ENCODE measurements at regions not wholly inside any gene's neighbourhood (a gene's known extent, or its start where the extent isn't known, plus 50 kb on each side); places are given as distances from the start of the nearest gene placed in this dataset.

GRCh38 chr6:112401083-112401482 lies 54.0 kb downstream of the RFPL4B start:
- TF ChIP-seq, protein P1, sequence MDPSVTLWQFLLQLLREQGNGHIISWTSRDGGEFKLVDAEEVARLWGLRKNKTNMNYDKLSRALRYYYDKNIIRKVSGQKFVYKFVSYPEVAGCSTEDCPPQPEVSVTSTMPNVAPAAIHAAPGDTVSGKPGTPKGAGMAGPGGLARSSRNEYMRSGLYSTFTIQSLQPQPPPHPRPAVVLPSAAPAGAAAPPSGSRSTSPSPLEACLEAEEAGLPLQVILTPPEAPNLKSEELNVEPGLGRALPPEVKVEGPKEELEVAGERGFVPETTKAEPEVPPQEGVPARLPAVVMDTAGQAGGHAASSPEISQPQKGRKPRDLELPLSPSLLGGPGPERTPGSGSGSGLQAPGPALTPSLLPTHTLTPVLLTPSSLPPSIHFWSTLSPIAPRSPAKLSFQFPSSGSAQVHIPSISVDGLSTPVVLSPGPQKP (IDR thresholded peaks at IDR 0.05; ENCODE audit: low read depth, low read length), result no peak
- TF ChIP-seq HEYL (CRISPR knock-in tag; IDR thresholded peaks at IDR 0.05) (no peak), SREBF2 (IDR thresholded peaks at IDR 0.05) (no peak), CEBPB (IDR thresholded peaks at IDR 0.05) (no peak), EHF (CRISPR knock-in tag; IDR thresholded peaks at IDR 0.05) (no peak), E2F6 (IDR thresholded peaks at IDR 0.05; ENCODE audit: borderline replicate concordance, low read depth) (no peak), RAD21 (conservative IDR thresholded peaks at IDR 0.05 in 1 of 2, IDR thresholded peaks at IDR 0.05 in 1 of 2) (no peak)
- Histone ChIP-seq H3K9me3 (no peaks in the 10 kb centered on the region), H3K4me3 (no peak overlapping the region), H3K4me2 (no peak overlapping the region), H3K27ac (no peak overlapping the region), H3K4me1 (no peaks in the 10 kb centered on the region)
- no peak for ATAC-seq
- WGBS (ENCODE audit: missing lambda C conversion rate), result 92% methylated on average over 1 of the region's 1 CpG
- no peak for DNase-seq (ENCODE audit: low read depth in 1 of 2, low spot score in 1 of 2)
- POLR2A ChIA-PET, result no interaction called here
- CTCF ChIA-PET, result no interaction called here
- no peak for FAIRE-seq

DNA sequence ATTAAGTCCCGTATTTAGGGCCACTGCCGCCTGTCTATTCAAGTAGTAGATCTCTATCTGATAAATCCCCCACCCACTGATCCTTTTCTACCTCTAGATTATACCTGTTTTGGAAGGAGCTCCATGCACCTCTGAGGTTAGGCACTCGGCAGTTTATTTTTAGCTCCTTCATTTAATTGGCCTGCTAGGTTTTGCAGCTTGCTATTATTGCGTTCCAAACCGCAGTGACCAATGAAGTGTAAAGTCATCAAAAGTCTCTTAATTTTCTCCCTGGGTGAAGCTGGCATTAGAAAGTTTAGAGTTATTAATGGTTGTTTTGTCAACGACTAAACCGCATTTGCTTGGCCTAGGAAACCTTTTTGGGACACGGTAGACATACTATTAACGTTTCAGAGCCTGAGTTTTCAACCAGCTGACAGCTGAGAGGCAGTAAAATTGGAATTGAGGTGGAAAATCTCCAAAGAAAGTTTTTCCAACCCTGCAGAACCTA lies 60.0 kb downstream of the RFPL4B start:
- H3K4me3 ChIP-seq, result no peak overlapping the region
- TF ChIP-seq MAZ (IDR thresholded peaks at IDR 0.05; ENCODE audit: borderline replicate concordance, low read depth, low read length) (no peak), RFX5 (IDR thresholded peaks at IDR 0.05) (no peak), ZNF302 (CRISPR knock-in tag; IDR thresholded peaks at IDR 0.05) (no peak), SMC3 (IDR thresholded peaks at IDR 0.05) (no peak), RNF2 (IDR thresholded peaks at IDR 0.05; ENCODE audit: borderline replicate concordance, low read depth) (no peak), EHF (CRISPR knock-in tag; IDR thresholded peaks at IDR 0.05) (no peak), HMGXB4 (CRISPR knock-in tag; IDR thresholded peaks at IDR 0.05; ENCODE audit: borderline replicate concordance) (no peak), KDM5A (IDR thresholded peaks at IDR 0.05) (no peak), BHLHE40 (IDR thresholded peaks at IDR 0.05; ENCODE audit: low read depth, low read length) (no peak), TP53 (CRISPR knock-in tag; IDR thresholded peaks at IDR 0.05) (no peak), POLR2A (IDR thresholded peaks at IDR 0.05; ENCODE audit: low read length) (no peak), FOSB (CRISPR knock-in tag; IDR thresholded peaks at IDR 0.05) (no peak)
- TF ChIP-seq, protein P1 (IDR thresholded peaks at IDR 0.05; ENCODE audit: low read depth, low read length), result no peak
- DNase-seq (ENCODE audit: low read depth in 1 of 2, low spot score in 1 of 2) (no peak), FAIRE-seq (no peak), ATAC-seq (no peak)
- H3K27ac ChIP-seq, result no peak overlapping the region
- 68% methylated on average over 9 of the region's 9 CpGs for WGBS (ENCODE audit: missing lambda C conversion rate)
- no peaks in the 10 kb centered on the region for H3K4me1 ChIP-seq
- no peaks in the 10 kb centered on the region for H3K9me3 ChIP-seq
- H3K4me2 ChIP-seq, result no peak overlapping the region
- ChIA-PET POLR2A (no interaction called here), CTCF (no interaction called here)

DNA sequence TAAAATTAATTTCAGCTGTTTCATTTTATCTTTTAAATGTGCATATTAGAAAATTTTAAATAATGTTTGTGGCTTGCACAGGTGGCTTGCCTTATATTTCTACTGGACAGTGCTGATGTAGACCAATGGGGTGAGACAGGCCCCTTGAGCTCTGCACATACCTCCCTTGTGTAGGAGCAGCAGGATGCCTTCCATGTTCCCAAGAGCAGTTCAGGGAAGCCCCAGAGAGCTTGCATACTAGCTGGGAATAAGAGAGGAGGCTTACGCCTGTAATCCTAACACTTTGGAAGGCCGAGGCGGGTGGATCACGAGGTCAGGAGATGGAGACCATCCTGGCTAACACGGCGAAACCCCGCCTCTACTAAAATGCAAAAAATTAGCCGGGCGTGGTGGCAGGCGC lies 61.4 kb downstream of the RFPL4B start:
- TF ChIP-seq HOXA7 (CRISPR knock-in tag; IDR thresholded peaks at IDR 0.05) (no peak), GATA3 (IDR thresholded peaks at IDR 0.05; ENCODE audit: borderline replicate concordance) (no peak), HOXB5 (CRISPR knock-in tag; IDR thresholded peaks at IDR 0.05) (no peak), RAD21 (conservative IDR thresholded peaks at IDR 0.05 in 1 of 2, IDR thresholded peaks at IDR 0.05 in 1 of 2) (no peak), RNF2 (IDR thresholded peaks at IDR 0.05; ENCODE audit: borderline replicate concordance, low read depth) (no peak), KDM1A (IDR thresholded peaks at IDR 0.05; ENCODE audit: low read depth) (no peak), MAFK (IDR thresholded peaks at IDR 0.05; ENCODE audit: partially characterized antibody) (no peak), HES2 (IDR thresholded peaks at IDR 0.05) (no peak)
- TF ChIP-seq, protein P2, sequence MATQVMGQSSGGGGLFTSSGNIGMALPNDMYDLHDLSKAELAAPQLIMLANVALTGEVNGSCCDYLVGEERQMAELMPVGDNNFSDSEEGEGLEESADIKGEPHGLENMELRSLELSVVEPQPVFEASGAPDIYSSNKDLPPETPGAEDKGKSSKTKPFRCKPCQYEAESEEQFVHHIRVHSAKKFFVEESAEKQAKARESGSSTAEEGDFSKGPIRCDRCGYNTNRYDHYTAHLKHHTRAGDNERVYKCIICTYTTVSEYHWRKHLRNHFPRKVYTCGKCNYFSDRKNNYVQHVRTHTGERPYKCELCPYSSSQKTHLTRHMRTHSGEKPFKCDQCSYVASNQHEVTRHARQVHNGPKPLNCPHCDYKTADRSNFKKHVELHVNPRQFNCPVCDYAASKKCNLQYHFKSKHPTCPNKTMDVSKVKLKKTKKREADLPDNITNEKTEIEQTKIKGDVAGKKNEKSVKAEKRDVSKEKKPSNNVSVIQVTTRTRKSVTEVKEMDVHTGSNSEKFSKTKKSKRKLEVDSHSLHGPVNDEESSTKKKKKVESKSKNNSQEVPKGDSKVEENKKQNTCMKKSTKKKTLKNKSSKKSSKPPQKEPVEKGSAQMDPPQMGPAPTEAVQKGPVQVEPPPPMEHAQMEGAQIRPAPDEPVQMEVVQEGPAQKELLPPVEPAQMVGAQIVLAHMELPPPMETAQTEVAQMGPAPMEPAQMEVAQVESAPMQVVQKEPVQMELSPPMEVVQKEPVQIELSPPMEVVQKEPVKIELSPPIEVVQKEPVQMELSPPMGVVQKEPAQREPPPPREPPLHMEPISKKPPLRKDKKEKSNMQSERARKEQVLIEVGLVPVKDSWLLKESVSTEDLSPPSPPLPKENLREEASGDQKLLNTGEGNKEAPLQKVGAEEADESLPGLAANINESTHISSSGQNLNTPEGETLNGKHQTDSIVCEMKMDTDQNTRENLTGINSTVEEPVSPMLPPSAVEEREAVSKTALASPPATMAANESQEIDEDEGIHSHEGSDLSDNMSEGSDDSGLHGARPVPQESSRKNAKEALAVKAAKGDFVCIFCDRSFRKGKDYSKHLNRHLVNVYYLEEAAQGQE (IDR thresholded peaks at IDR 0.05), result no peak
- ChIA-PET CTCF (no interaction called here), POLR2A (no interaction called here)
- DNase-seq (ENCODE audit: low read depth in 1 of 2, low spot score in 1 of 2), result no peak
- WGBS (ENCODE audit: missing lambda C conversion rate), result 68% methylated on average over 10 of the region's 10 CpGs
- ATAC-seq, result no peak
- no peaks in the 10 kb centered on the region for H3K4me1 ChIP-seq
- no peak overlapping the region for H3K4me3 ChIP-seq
- no peak overlapping the region for H3K27ac ChIP-seq
- no peak overlapping the region for H3K4me2 ChIP-seq
- FAIRE-seq, result no peak
- no peaks in the 10 kb centered on the region for H3K9me3 ChIP-seq

Measured in A549 (cell line).